Ecto neural progenitor cell (in vitro differentiated cells): ENCODE measurements at regions not wholly inside any gene's neighbourhood (a gene's known extent, or its start where the extent isn't known, plus 50 kb on each side); places are given as distances from the start of the nearest gene placed in this dataset.

Experiments
- DNase-seq: peaks from one replicate; pipeline ENCODE4 v3.0.0-alpha.2; 2018; ENCODE audit warnings: low spot score

- DNase-seq = no peak
Observed at GRCh38 chr10:124227055-124227975, 133.9 kb upstream of the CHST15 start.

GRCh38 chr10:124226271-124227054 is 133.1 kb upstream of the CHST15 start:
- DNase-seq = no peak

- DNase-seq = no peak
Observed at GRCh38 chr10:124225467-124226270, 132.3 kb upstream of the CHST15 start.

GRCh38 chr10:124225029-124225466 is 131.7 kb upstream of the CHST15 start:
- DNase-seq = no peak

GRCh38 chr10:124224331-124225028 is 131.1 kb upstream of the CHST15 start:
- no peak for DNase-seq

- DNase-seq = no peak
Observed at GRCh38 chr10:124223711-124224085, 130.3 kb upstream of the CHST15 start.

- no peak for DNase-seq
Observed at GRCh38 chr10:124222988-124223710, 129.8 kb upstream of the CHST15 start.

GRCh38 chr10:124222318-124222987 is 129.1 kb upstream of the CHST15 start:
- no peak for DNase-seq

- DNase-seq = no peak
Observed at GRCh38 chr10:124221356-124222317, 128.2 kb upstream of the CHST15 start.

GRCh38 chr10:124220971-124221355 is 127.6 kb upstream of the CHST15 start:
- no peak for DNase-seq

- no peak for DNase-seq
Observed at GRCh38 chr10:124220547-124220946, 127.1 kb upstream of the CHST15 start.

GRCh38 chr10:124219655-124220054 is 126.3 kb upstream of the CHST15 start:
- DNase-seq = no peak

GRCh38 chr10:124219062-124219461 is 125.7 kb upstream of the CHST15 start:
- DNase-seq = no peak

GRCh38 chr10:124217906-124218804 is 124.8 kb upstream of the CHST15 start:
- DNase-seq = no peak

- no peak for DNase-seq
Observed at GRCh38 chr10:124217031-124217430, 123.6 kb upstream of the CHST15 start.

GRCh38 chr10:124214610-124215375 is 121.4 kb upstream of the CHST15 start:
- DNase-seq = no peak

- DNase-seq = no peak
Observed at GRCh38 chr10:124213899-124214510, 120.6 kb upstream of the CHST15 start.
